Esophagus squamous epithelium (tissue), 5 donors: ENCODE measurements at regions not wholly inside any gene's neighbourhood (a gene's known extent, or its start where the extent isn't known, plus 50 kb on each side); places are given as distances from the start of the nearest gene placed in this dataset.

Experiments
- DNase-seq: peaks from one replicate; lab custom pipeline; 2025; lab: John Stamatoyannopoulos, UW
- H3K27ac ChIP-seq, 4 donors: fragments of 200-600 bp; sonication (generic); one replicate each; pipeline ENCODE4 v1.5.1; 2016 to 2019; ENCODE audit warnings: mild to moderate bottlenecking in 1 of 4
- H3K27me3 ChIP-seq, 4 donors: fragments of 200-600 bp; sonication (generic); 1 replicate in 3 of 4; 2 replicates in 1 of 4; pipeline versions ENCODE4 v1.5.1 to v1.6.0; 2017 to 2021; ENCODE audit warnings: antibody characterized with exemption in 1 of 4
- H3K36me3 ChIP-seq, 3 donors: fragments of 200-600 bp; sonication (generic); one replicate each; pipeline ENCODE4 v1.5.1; 2016 to 2019
- H3K4me1 ChIP-seq, 3 donors: fragments of 200-600 bp; sonication (generic); one replicate each; pipeline ENCODE4 v1.5.1; 2017 to 2019
- H3K4me3 ChIP-seq, 4 donors: fragments of 200-600 bp; sonication (generic); 1 replicate in 3 of 4; 2 replicates in 1 of 4; pipeline ENCODE4 v1.5.1; 2016 to 2019; ENCODE audit warnings: mild to moderate bottlenecking in 2 of 4, moderate library complexity in 1 of 4
- H3K9me3 ChIP-seq, 3 donors: fragments of 200-600 bp; sonication (generic); one replicate each; pipeline ENCODE4 v1.5.1; 2016 to 2019
- CTCF ChIP-seq, 6 experiments: fragments of 450-650 bp in 4 of 6; fragments of 200-600 bp in 2 of 6; sonication (generic) in 2 of 6; IDR thresholded peaks; one replicate each; pipeline ENCODE4 v1.5.1; 2016 to 2019; ENCODE audit warnings: antibody characterized with exemption in 6 of 6, mild to moderate bottlenecking in 4 of 6, moderate library complexity in 4 of 6
- POLR2A ChIP-seq, 4 donors: fragments of 450-650 bp; IDR thresholded peaks; one replicate each; pipeline ENCODE4 v1.6.1; 2017; ENCODE audit warnings: antibody characterized with exemption in 4 of 4, mild to moderate bottlenecking in 4 of 4, moderate library complexity in 3 of 4
- WGBS, 2 donors: methylation state at CpG; one replicate each; pipeline ENCODE4 v1.1.5; 2018; 5-methylcytosine and 5-hydroxymethylcytosine counted together
- intact Hi-C: fragments of 100-400 bp; cut with DNase I; formaldehyde crosslinking; loops from one replicate; pipeline ENCODE4 v1.15.0; 2022
- donor health status: DM: yes; HTN: yes; CAD: no.

GRCh38 chr3:70742081-70742480 lies 429.6 kb upstream of the MDFIC2 start:
- TF ChIP-seq CTCF (IDR thresholded peaks at IDR 0.05) (no peak), POLR2A (IDR thresholded peaks at IDR 0.05) (no peak)
- Histone ChIP-seq H3K27me3 (no peaks in the 10 kb centered on the region), H3K36me3 (no peaks in the 10 kb centered on the region), H3K9me3 (no peaks in the 10 kb centered on the region), H3K4me1 (no peaks in the 10 kb centered on the region), H3K27ac (no peak overlapping the region), H3K4me3 (no peak overlapping the region)
- DNase-seq, result no peak
- 57 to 78% methylated on average over 5 of the region's 5 CpGs for WGBS, 2 donors
- intact Hi-C loops, result no loop called here

GRCh38 chr3:70740872-70741271 lies 428.4 kb upstream of the MDFIC2 start:
- intact Hi-C loops, result no loop called here
- Histone ChIP-seq H3K36me3 (no peaks in the 10 kb centered on the region), H3K4me3 (no peak overlapping the region), H3K9me3 (no peaks in the 10 kb centered on the region), H3K27ac (no peak overlapping the region), H3K27me3 (no peaks in the 10 kb centered on the region), H3K4me1 (no peaks in the 10 kb centered on the region)
- no peak for DNase-seq
- TF ChIP-seq CTCF (IDR thresholded peaks at IDR 0.05) (no peak), POLR2A (IDR thresholded peaks at IDR 0.05) (no peak)
- 59 to 61% methylated on average over 4 of the region's 4 CpGs for WGBS, 2 donors

- no peak for DNase-seq
- Histone ChIP-seq H3K4me1 (no peaks in the 10 kb centered on the region), H3K9me3 (no peaks in the 10 kb centered on the region), H3K4me3 (no peak overlapping the region), H3K36me3 (no peaks in the 10 kb centered on the region), H3K27me3 (no peaks in the 10 kb centered on the region), H3K27ac (no peak overlapping the region)
- intact Hi-C loops, result no loop called here
- WGBS, 2 donors, result 90 to 100% methylated on average over 1 of the region's 1 CpG
- TF ChIP-seq CTCF (IDR thresholded peaks at IDR 0.05) (no peak), POLR2A (IDR thresholded peaks at IDR 0.05) (no peak)
Measured at GRCh38 chr3:70740071-70740470, 427.6 kb upstream of the MDFIC2 start.

GRCh38 chr3:70738291-70738681 lies 425.8 kb upstream of the MDFIC2 start:
- no peak overlapping the region for H3K27ac ChIP-seq
- H3K36me3 ChIP-seq, result no peaks in the 10 kb centered on the region
- no peak for DNase-seq
- TF ChIP-seq CTCF (IDR thresholded peaks at IDR 0.05) (no peak), POLR2A (IDR thresholded peaks at IDR 0.05) (no peak)
- 31 to 39% methylated on average over 4 of the region's 4 CpGs for WGBS, 2 donors
- H3K4me1 ChIP-seq, result no peaks in the 10 kb centered on the region
- no peak overlapping the region for H3K4me3 ChIP-seq
- intact Hi-C loops, result no loop called here
- no peaks in the 10 kb centered on the region for H3K9me3 ChIP-seq
- H3K27me3 ChIP-seq, result no peaks in the 10 kb centered on the region

GRCh38 chr3:70737666-70738290 lies 425.3 kb upstream of the MDFIC2 start:
- no peak for DNase-seq
- H3K27ac ChIP-seq, result no peak overlapping the region
- no peak overlapping the region for H3K4me3 ChIP-seq
- intact Hi-C loops, result no loop called here
- H3K9me3 ChIP-seq, result no peaks in the 10 kb centered on the region
- WGBS, 2 donors, result 15 to 33% methylated on average over 2 of the region's 2 CpGs
- no peaks in the 10 kb centered on the region for H3K27me3 ChIP-seq
- H3K4me1 ChIP-seq, result no peaks in the 10 kb centered on the region
- no peak for TF ChIP-seq POLR2A (IDR thresholded peaks at IDR 0.05)
- no peak for TF ChIP-seq CTCF (IDR thresholded peaks at IDR 0.05)
- H3K36me3 ChIP-seq, result no peaks in the 10 kb centered on the region
